GM23248 (cell line): ENCODE measurements at regions not wholly inside any gene's neighbourhood (a gene's known extent, or its start where the extent isn't known, plus 50 kb on each side); places are given as distances from the start of the nearest gene placed in this dataset.

Source experiments
- EZH2 ChIP-seq: fragments of 200-600 bp; sonication (generic); IDR thresholded peaks from 2 replicates; pipeline ENCODE4 v1.6.1; 2018; ENCODE audit warnings: antibody characterized with exemption, mild to moderate bottlenecking; ENCODE audit not compliant: insufficient read depth, poor library complexity, severe bottlenecking
- EZH2phosphoT487 ChIP-seq: fragments of 200-600 bp; sonication (generic); IDR thresholded peaks from 2 replicates; pipeline ENCODE4 v1.6.1; 2018; ENCODE audit warnings: antibody characterized with exemption, moderate library complexity, mild to moderate bottlenecking, low read depth; ENCODE audit not compliant: insufficient read depth

GRCh38 chr13:107458269-107458668 lies 757.1 kb downstream of the LIG4 start:
- TF ChIP-seq EZH2 (no peak), EZH2phosphoT487 (no peak)
